ENCODE measurements at regions not wholly inside any gene's neighbourhood (a gene's known extent, or its start where the extent isn't known, plus 50 kb on each side); places are given as distances from the start of the nearest gene placed in this dataset.

DNA sequence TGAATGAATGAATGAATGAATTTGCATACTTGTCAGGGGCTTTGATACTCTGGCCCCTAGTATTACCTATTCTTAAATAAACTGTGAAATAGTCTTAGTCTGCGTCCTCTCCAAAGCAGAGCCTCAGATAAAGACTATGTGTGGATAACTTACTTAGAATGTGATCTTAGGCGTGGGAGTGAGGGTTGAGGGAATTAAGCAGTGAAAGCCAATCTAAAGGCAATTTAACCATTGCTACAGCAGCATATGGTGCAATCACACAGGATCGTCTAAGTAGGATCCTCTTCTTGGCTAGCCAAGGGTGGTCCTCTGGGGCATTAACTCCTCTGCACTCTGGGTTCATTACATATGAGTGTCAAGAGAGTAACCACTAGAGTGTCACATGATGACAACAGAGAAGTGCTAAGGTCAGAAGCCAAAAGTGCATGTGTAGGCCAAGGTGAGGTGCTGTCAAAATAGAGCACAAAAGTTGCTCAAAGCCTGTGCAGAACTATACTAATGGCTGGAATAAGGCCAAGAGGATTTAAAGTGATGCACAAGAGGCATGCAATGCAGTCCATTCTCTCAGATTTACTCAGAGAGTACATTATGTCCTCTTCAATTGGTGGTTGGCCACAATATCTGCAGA lies 274.4 kb upstream of the SEMA6A start:
- no peaks in the 10 kb centered on the region for H3K36me3 ChIP-seq (ENCODE audit: control insufficient read depth in 2 of 2, extremely low read depth in 1 of 2, insufficient read depth in 2 of 2, low read length in 2 of 2)
- FAIRE-seq = no peak

More for the DNA sequence above, 274.4 kb upstream of the SEMA6A start:
- no peak overlapping the region for H3K4me3 ChIP-seq (replicated peaks in 1 of 3; ENCODE audit: insufficient read depth in 1 of 3, low read depth in 1 of 3, low read length in 3 of 3)
- no peak overlapping the region for H3K9ac ChIP-seq (replicated peaks; ENCODE audit: extremely low read depth, insufficient read depth, low read length)
- no peaks in the 10 kb centered on the region for H3K4me1 ChIP-seq (ENCODE audit: control insufficient read depth, extremely low read depth, insufficient read depth, low read length)
- H3K9me1 ChIP-seq (replicated peaks; ENCODE audit: control insufficient read depth, extremely low read depth, insufficient read depth, low read length) = no peaks in the 10 kb centered on the region
- H3K27ac ChIP-seq (ENCODE audit: insufficient read depth, low read depth, low read length) = no peak overlapping the region
- CTCF ChIA-PET = no interaction called here
- H3K27me3 ChIP-seq (ENCODE audit: control insufficient read depth in 2 of 2, insufficient read depth in 2 of 2, low read length in 2 of 2) = no peaks in the 10 kb centered on the region
- no peaks in the 10 kb centered on the region for H4K20me1 ChIP-seq (replicated peaks; ENCODE audit: control insufficient read depth, extremely low read depth, insufficient read depth, low read length)
- no peaks in the 10 kb centered on the region for H3K79me2 ChIP-seq (ENCODE audit: control insufficient read depth, insufficient read depth, low read length)
- H3K4me2 ChIP-seq (ENCODE audit: insufficient read depth, low read length) = no peak overlapping the region
- no peak overlapping the region for H2AFZ ChIP-seq (ENCODE audit: low read depth, low read length)
- BruUV-seq (replicated peaks) = no TSS peak
- dilution Hi-C loops (cut with MboI; ENCODE audit: extremely low pct_ligation_motif_present, low sequenced_read_pairs) = no loop called here
- intact Hi-C loops (cut with micrococcal nuclease) = no loop called here
- TF ChIP-seq, protein P1, sequence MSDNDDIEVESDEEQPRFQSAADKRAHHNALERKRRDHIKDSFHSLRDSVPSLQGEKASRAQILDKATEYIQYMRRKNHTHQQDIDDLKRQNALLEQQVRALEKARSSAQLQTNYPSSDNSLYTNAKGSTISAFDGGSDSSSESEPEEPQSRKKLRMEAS (IDR thresholded peaks at IDR 0.05; ENCODE audit: insufficient read depth, insufficient read length) = no peak
- no peak for TF ChIP-seq CTCF (IDR thresholded peaks at IDR 0.05; ENCODE audit: extremely low read depth in 1 of 2, insufficient read depth in 1 of 2, low read depth in 1 of 2, low read length in 2 of 2)
- TF ChIP-seq JUN (IDR thresholded peaks at IDR 0.05; ENCODE audit: borderline replicate concordance, insufficient read depth, insufficient read length, low read depth) = no peak
- no peaks in the 10 kb centered on the region for H3K9me3 ChIP-seq (replicated peaks; ENCODE audit: control insufficient read depth, insufficient read depth, low read length)
- no peak for DNase-seq (ENCODE audit: low read depth, low spot score)
- POLR2A ChIA-PET = no interaction called here
